ENCODE measurements at regions not wholly inside any gene's neighbourhood (a gene's known extent, or its start where the extent isn't known, plus 50 kb on each side); places are given as distances from the start of the nearest gene placed in this dataset.

DNA sequence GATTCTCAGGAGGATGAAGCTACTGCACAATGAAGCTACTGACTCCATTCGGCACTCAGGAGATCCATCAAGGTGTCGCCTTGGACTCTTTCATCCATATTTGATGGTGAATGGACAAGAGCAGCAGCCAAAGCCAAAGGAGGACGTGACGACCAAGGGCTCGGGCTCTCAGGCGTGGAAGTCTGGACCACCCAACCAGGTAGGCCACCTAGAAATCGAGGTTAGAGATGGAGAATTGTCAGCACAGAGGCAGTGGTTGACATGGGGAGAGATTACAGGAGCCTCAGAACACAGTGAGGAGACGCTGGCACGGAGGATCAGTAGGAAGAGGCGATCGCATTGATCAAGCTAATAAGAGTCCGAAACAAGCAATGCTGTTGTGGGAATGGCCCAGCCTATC lies 240.5 kb upstream of the ID2 start:
- TF ChIP-seq, protein P1, sequence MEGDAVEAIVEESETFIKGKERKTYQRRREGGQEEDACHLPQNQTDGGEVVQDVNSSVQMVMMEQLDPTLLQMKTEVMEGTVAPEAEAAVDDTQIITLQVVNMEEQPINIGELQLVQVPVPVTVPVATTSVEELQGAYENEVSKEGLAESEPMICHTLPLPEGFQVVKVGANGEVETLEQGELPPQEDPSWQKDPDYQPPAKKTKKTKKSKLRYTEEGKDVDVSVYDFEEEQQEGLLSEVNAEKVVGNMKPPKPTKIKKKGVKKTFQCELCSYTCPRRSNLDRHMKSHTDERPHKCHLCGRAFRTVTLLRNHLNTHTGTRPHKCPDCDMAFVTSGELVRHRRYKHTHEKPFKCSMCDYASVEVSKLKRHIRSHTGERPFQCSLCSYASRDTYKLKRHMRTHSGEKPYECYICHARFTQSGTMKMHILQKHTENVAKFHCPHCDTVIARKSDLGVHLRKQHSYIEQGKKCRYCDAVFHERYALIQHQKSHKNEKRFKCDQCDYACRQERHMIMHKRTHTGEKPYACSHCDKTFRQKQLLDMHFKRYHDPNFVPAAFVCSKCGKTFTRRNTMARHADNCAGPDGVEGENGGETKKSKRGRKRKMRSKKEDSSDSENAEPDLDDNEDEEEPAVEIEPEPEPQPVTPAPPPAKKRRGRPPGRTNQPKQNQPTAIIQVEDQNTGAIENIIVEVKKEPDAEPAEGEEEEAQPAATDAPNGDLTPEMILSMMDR (IDR thresholded peaks at IDR 0.05) = no peak
- TF ChIP-seq POLR2A (IDR thresholded peaks at IDR 0.05) = no peak

All from heart left ventricle (tissue), 13 donors.